ENCODE measurements at regions not wholly inside any gene's neighbourhood (a gene's known extent, or its start where the extent isn't known, plus 50 kb on each side); places are given as distances from the start of the nearest gene placed in this dataset.

DNA sequence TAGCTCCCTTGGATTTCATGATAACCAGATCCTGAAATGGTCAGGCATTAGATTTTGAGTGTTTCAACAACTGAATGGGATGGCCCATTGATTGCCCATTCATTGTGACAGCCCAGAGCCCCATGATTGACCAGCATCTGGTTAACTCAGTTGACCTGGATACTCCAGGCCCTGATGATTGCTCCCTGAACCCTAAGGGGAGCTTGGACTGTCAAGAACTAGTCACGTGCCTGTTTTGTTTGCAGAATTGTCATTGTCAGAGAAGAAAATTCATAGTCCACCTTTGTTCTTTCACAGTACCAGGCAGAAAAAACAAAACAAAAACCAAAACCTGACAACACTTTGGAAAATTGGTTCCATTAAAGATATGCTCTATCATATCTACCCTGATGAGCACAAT, 241.3 kb upstream of the ONECUT1 start:
- TF ChIP-seq EZH2phosphoT487 (conservative IDR thresholded peaks at IDR 0.05; ENCODE audit: low read length) (no peak), CTCF (IDR thresholded peaks at IDR 0.05; ENCODE audit: insufficient read depth, low read length, poor library complexity, severe bottlenecking) (no peak)

All from SU-DHL-6 (cell line).